GM21515 (cell line): ENCODE measurements at regions not wholly inside any gene's neighbourhood (a gene's known extent, or its start where the extent isn't known, plus 50 kb on each side); places are given as distances from the start of the nearest gene placed in this dataset.
"Not testable (repeated sequence)": the region's sequence is repeated elsewhere in the genome, so short reads cannot be mapped to it uniquely, and the experiment has no call there.

ENCODE experiments used
- ATAC-seq: cut with Tn5 transposase; IDR thresholded peaks from one replicate; pipeline ENCODE4 v1.9.1; 2021; ENCODE audit not compliant: unreplicated experiment

- ATAC-seq: no peak
These were observed 77.3 kb downstream of the PPCDC start for GRCh38 chr15:75100679-75101078.

GRCh38 chr15:75104804-75105557 is 81.6 kb downstream of the PPCDC start:
- peak; percentile 54 for ATAC-seq

GRCh38 chr15:75107516-75107907 is 84.1 kb downstream of the PPCDC start:
- no peak for ATAC-seq

GRCh38 chr15:75107908-75108838 is 84.8 kb downstream of the PPCDC start:
- no peak for ATAC-seq

GRCh38 chr15:75109021-75109735 is 85.8 kb downstream of the PPCDC start:
- ATAC-seq: no peak

GRCh38 chr15:75109736-75110130 is 86.3 kb downstream of the PPCDC start:
- no peak for ATAC-seq

- no peak for ATAC-seq
These were observed 89.0 kb downstream of the PPCDC start for GRCh38 chr15:75112278-75112847.

GRCh38 chr15:75112848-75113492 is 88.7 kb upstream of the C15orf39 start:
- peak; percentile 48 for ATAC-seq

- ATAC-seq: no peak
These were observed 87.4 kb upstream of the C15orf39 start for GRCh38 chr15:75114327-75114726.

GRCh38 chr15:75114796-75115195 is 86.9 kb upstream of the C15orf39 start:
- ATAC-seq: no peak

- not testable (repeated sequence) for ATAC-seq
These were observed 86.2 kb upstream of the C15orf39 start for GRCh38 chr15:75115411-75115913.

- not testable (repeated sequence) for ATAC-seq
These were observed 85.5 kb upstream of the C15orf39 start for GRCh38 chr15:75116143-75116542.

GRCh38 chr15:75117993-75118392 is 83.7 kb upstream of the C15orf39 start:
- ATAC-seq: no peak

- not testable (repeated sequence) for ATAC-seq
These were observed 82.4 kb upstream of the C15orf39 start for GRCh38 chr15:75119312-75119711.

GRCh38 chr15:75121491-75121890 is 80.2 kb upstream of the C15orf39 start:
- no peak for ATAC-seq

- ATAC-seq: no peak
These were observed 78.3 kb upstream of the C15orf39 start for GRCh38 chr15:75123395-75123794.

GRCh38 chr15:75124278-75124677 is 77.4 kb upstream of the C15orf39 start:
- ATAC-seq: not testable (repeated sequence)

GRCh38 chr15:75125935-75126334 is 75.7 kb upstream of the C15orf39 start:
- ATAC-seq: no peak

- no peak for ATAC-seq
These were observed 74.7 kb upstream of the C15orf39 start for GRCh38 chr15:75126864-75127580.

GRCh38 chr15:75129788-75130187 is 71.9 kb upstream of the C15orf39 start:
- no peak for ATAC-seq
